Peyer's patch (tissue), 4 donors: ENCODE measurements at regions not wholly inside any gene's neighbourhood (a gene's known extent, or its start where the extent isn't known, plus 50 kb on each side); places are given as distances from the start of the nearest gene placed in this dataset.

Source experiments
- DNase-seq, 3 donors: peaks; one replicate each; pipeline ENCODE4 v3.0.0-alpha.2; 2017 to 2019
- H3K27ac ChIP-seq, 4 donors: fragments of 200-600 bp; sonication (generic); one replicate each; pipeline ENCODE4 v1.5.1; 2016 to 2019
- H3K27me3 ChIP-seq, 2 donors: fragments of 200-600 bp; sonication (generic); one replicate each; pipeline ENCODE4 v1.5.1; 2019
- H3K36me3 ChIP-seq, 3 donors: fragments of 200-600 bp; sonication (generic); one replicate each; pipeline ENCODE4 v1.5.1; 2016 to 2019
- H3K4me1 ChIP-seq, 4 donors: fragments of 200-600 bp; sonication (generic); one replicate each; pipeline ENCODE4 v1.5.1; 2016 to 2019
- H3K4me3 ChIP-seq, 4 donors: fragments of 200-600 bp; sonication (generic); 1 replicate in 3 of 4; 2 replicates in 1 of 4; pipeline ENCODE4 v1.5.1; 2016 to 2019; ENCODE audit warnings: mild to moderate bottlenecking in 1 of 4
- H3K9me3 ChIP-seq, 4 donors: fragments of 200-600 bp; sonication (generic); one replicate each; pipeline ENCODE4 v1.5.1; 2016 to 2019; ENCODE audit warnings: mild to moderate bottlenecking in 1 of 4
- POLR2A ChIP-seq, 2 donors: fragments of 450-650 bp; IDR thresholded peaks; one replicate each; pipeline ENCODE4 v1.5.1; 2017; ENCODE audit warnings: antibody characterized with exemption in 2 of 2, mild to moderate bottlenecking in 2 of 2, moderate library complexity in 2 of 2
- TF ChIP-seq, protein P1 (sequence below), 6 experiments: fragments of 450-650 bp in 4 of 6; fragments of 200-600 bp in 2 of 6; sonication (generic) in 1 of 6; IDR thresholded peaks; one replicate each; pipeline ENCODE4 v1.5.1; 2017 to 2019; ENCODE audit warnings: antibody characterized with exemption in 6 of 6, mild to moderate bottlenecking in 3 of 6, moderate library complexity in 1 of 6

DNA sequence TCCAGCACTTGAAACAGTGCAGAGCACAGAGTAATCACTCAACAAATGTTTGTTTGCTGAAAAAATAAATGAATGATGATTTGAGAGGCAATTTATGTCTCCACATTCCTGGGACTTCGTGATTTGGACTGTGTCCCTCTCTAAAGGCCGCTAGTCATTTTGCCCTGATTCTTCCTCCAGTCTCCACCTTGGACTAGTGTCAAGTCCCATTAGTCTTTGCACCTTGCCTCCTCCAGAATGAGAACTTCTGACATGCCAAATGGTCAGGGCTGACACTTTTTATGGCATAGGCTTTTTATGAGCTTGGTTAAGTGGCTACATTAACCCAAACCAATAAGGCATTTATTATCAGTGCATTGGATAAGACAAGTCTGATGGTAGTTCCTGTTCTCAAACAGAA lies 65.1 kb upstream of the POF1B start:
- Histone ChIP-seq H3K4me1 (no peaks in the 10 kb centered on the region), H3K36me3 (no peaks in the 10 kb centered on the region), H3K4me3 (no peak overlapping the region), H3K27ac (no peak overlapping the region), H3K9me3 (no peaks in the 10 kb centered on the region), H3K27me3 (no peaks in the 10 kb centered on the region)
- DNase-seq = no peak
- no peak for TF ChIP-seq POLR2A (IDR thresholded peaks at IDR 0.05)
- TF ChIP-seq, protein P1, sequence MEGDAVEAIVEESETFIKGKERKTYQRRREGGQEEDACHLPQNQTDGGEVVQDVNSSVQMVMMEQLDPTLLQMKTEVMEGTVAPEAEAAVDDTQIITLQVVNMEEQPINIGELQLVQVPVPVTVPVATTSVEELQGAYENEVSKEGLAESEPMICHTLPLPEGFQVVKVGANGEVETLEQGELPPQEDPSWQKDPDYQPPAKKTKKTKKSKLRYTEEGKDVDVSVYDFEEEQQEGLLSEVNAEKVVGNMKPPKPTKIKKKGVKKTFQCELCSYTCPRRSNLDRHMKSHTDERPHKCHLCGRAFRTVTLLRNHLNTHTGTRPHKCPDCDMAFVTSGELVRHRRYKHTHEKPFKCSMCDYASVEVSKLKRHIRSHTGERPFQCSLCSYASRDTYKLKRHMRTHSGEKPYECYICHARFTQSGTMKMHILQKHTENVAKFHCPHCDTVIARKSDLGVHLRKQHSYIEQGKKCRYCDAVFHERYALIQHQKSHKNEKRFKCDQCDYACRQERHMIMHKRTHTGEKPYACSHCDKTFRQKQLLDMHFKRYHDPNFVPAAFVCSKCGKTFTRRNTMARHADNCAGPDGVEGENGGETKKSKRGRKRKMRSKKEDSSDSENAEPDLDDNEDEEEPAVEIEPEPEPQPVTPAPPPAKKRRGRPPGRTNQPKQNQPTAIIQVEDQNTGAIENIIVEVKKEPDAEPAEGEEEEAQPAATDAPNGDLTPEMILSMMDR (IDR thresholded peaks at IDR 0.05) = no peak
